ENCODE measurements at regions not wholly inside any gene's neighbourhood (a gene's known extent, or its start where the extent isn't known, plus 50 kb on each side); places are given as distances from the start of the nearest gene placed in this dataset.

GRCh38 chr15:81064253-81064652 is 63.5 kb downstream of the TLNRD1 start:
- TF ChIP-seq ARNT (IDR thresholded peaks at IDR 0.05) (no peak), ZNF197 (CRISPR knock-in tag; IDR thresholded peaks at IDR 0.05; ENCODE audit: low read depth) (no peak), SIN3A (IDR thresholded peaks at IDR 0.05; ENCODE audit: borderline replicate concordance in 2 of 2, control insufficient read depth in 1 of 2, low read depth in 2 of 2, low read length in 2 of 2) (no peak), RFX7 (CRISPR knock-in tag; IDR thresholded peaks at IDR 0.05) (no peak), ZNF253 (CRISPR knock-in tag; conservative IDR thresholded peaks at IDR 0.05) (no peak)
- TF ChIP-seq, protein P1, sequence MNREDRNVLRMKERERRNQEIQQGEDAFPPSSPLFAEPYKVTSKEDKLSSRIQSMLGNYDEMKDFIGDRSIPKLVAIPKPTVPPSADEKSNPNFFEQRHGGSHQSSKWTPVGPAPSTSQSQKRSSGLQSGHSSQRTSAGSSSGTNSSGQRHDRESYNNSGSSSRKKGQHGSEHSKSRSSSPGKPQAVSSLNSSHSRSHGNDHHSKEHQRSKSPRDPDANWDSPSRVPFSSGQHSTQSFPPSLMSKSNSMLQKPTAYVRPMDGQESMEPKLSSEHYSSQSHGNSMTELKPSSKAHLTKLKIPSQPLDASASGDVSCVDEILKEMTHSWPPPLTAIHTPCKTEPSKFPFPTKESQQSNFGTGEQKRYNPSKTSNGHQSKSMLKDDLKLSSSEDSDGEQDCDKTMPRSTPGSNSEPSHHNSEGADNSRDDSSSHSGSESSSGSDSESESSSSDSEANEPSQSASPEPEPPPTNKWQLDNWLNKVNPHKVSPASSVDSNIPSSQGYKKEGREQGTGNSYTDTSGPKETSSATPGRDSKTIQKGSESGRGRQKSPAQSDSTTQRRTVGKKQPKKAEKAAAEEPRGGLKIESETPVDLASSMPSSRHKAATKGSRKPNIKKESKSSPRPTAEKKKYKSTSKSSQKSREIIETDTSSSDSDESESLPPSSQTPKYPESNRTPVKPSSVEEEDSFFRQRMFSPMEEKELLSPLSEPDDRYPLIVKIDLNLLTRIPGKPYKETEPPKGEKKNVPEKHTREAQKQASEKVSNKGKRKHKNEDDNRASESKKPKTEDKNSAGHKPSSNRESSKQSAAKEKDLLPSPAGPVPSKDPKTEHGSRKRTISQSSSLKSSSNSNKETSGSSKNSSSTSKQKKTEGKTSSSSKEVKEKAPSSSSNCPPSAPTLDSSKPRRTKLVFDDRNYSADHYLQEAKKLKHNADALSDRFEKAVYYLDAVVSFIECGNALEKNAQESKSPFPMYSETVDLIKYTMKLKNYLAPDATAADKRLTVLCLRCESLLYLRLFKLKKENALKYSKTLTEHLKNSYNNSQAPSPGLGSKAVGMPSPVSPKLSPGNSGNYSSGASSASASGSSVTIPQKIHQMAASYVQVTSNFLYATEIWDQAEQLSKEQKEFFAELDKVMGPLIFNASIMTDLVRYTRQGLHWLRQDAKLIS (CRISPR knock-in tag; IDR thresholded peaks at IDR 0.05), result no peak
